ENCODE measurements at regions not wholly inside any gene's neighbourhood (a gene's known extent, or its start where the extent isn't known, plus 50 kb on each side); places are given as distances from the start of the nearest gene placed in this dataset.
A peak's percentile ranks its signal among the peaks of the same experiment; 100 is the strongest.
"Not testable (repeated sequence)": the region's sequence is repeated elsewhere in the genome, so short reads cannot be mapped to it uniquely, and the experiment has no call there.

GRCh38 chr6:134604014-134604676 lies 286.2 kb upstream of the SGK1 start:
- no peak for DNase-seq (ENCODE audit: low spot score)

GRCh38 chr6:134603561-134603960 lies 285.6 kb upstream of the SGK1 start:
- DNase-seq (ENCODE audit: low spot score), result no peak

- no peak for DNase-seq (ENCODE audit: low spot score)
Observed at GRCh38 chr6:134602123-134602522, 284.2 kb upstream of the SGK1 start.

- no peak for DNase-seq (ENCODE audit: low spot score)
Observed at GRCh38 chr6:134600671-134601070, 282.8 kb upstream of the SGK1 start.

GRCh38 chr6:134599079-134599478 lies 281.2 kb upstream of the SGK1 start:
- no peak for DNase-seq (ENCODE audit: low spot score)

GRCh38 chr6:134596191-134596590 lies 278.3 kb upstream of the SGK1 start:
- DNase-seq (ENCODE audit: low spot score), result no peak

GRCh38 chr6:134594881-134595280 lies 277.0 kb upstream of the SGK1 start:
- DNase-seq (ENCODE audit: low spot score), result no peak

GRCh38 chr6:134593887-134594286 lies 276.0 kb upstream of the SGK1 start:
- DNase-seq (ENCODE audit: low spot score), result peak; percentile 92

GRCh38 chr6:134593442-134593841 lies 275.5 kb upstream of the SGK1 start:
- no peak for DNase-seq (ENCODE audit: low spot score)

GRCh38 chr6:134593024-134593423 lies 275.1 kb upstream of the SGK1 start:
- DNase-seq (ENCODE audit: low spot score), result peak; percentile 23

GRCh38 chr6:134590449-134590848 lies 272.5 kb upstream of the SGK1 start:
- DNase-seq (ENCODE audit: low spot score), result no peak

GRCh38 chr6:134590004-134590403 lies 272.1 kb upstream of the SGK1 start:
- DNase-seq (ENCODE audit: low spot score), result no peak

- no peak for DNase-seq (ENCODE audit: low spot score)
Observed at GRCh38 chr6:134589512-134589911, 271.6 kb upstream of the SGK1 start.

- DNase-seq (ENCODE audit: low spot score), result no peak
Observed at GRCh38 chr6:134588267-134588666, 270.4 kb upstream of the SGK1 start.

GRCh38 chr6:134585517-134585873 lies 267.6 kb upstream of the SGK1 start:
- DNase-seq (ENCODE audit: low spot score), result no peak

- DNase-seq (ENCODE audit: low spot score), result no peak
Observed at GRCh38 chr6:134584847-134585516, 267.1 kb upstream of the SGK1 start.

- no peak for DNase-seq (ENCODE audit: low spot score)
Observed at GRCh38 chr6:134577998-134578397, 260.1 kb upstream of the SGK1 start.

- DNase-seq (ENCODE audit: low spot score), result no peak
Observed at GRCh38 chr6:134575221-134575620, 257.3 kb upstream of the SGK1 start.

- no peak for DNase-seq (ENCODE audit: low spot score)
Observed at GRCh38 chr6:134574491-134574890, 256.6 kb upstream of the SGK1 start.

GRCh38 chr6:134569996-134570395 lies 252.1 kb upstream of the SGK1 start:
- not testable (repeated sequence) for DNase-seq (ENCODE audit: low spot score)

- peak; percentile 99 for DNase-seq (ENCODE audit: low spot score)
Observed at GRCh38 chr6:134564705-134565104, 246.8 kb upstream of the SGK1 start.

GRCh38 chr6:134560019-134560418 lies 242.1 kb upstream of the SGK1 start:
- no peak for DNase-seq (ENCODE audit: low spot score)

GRCh38 chr6:134557509-134557908 lies 239.6 kb upstream of the SGK1 start:
- DNase-seq (ENCODE audit: low spot score), result no peak

GRCh38 chr6:134555672-134556071 lies 237.8 kb upstream of the SGK1 start:
- no peak for DNase-seq (ENCODE audit: low spot score)
